ENCODE measurements at regions not wholly inside any gene's neighbourhood (a gene's known extent, or its start where the extent isn't known, plus 50 kb on each side); places are given as distances from the start of the nearest gene placed in this dataset.

DNA sequence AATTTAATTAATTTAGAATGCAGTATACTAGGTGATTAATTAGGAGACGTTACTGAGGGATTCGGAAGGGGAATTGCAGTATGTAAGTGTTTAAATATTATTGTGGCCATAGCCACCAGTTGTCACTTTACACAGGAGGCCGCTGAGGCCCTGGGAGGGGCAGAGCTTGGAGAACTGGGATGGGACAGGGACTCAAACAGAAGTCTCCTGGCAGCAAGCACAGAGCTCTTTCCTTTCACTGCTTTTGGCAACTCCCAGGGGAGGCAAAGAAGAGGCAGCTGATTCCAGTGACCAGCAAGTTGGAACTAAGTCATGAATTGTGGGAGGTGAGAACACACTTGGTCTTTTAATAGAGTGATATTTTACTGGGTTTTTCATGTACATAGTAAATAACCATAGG, 248.6 kb downstream of the RPLP1 start:
- Histone ChIP-seq H3K9ac (ENCODE audit: low read depth in 1 of 2, low read length in 2 of 2) (no peak overlapping the region), H3K4me1 (ENCODE audit: control insufficient read depth in 4 of 4, insufficient read depth in 4 of 4, low read length in 3 of 4) (no peaks in the 10 kb centered on the region), H3K9me3 (ENCODE audit: control insufficient read depth in 4 of 4, low read length in 3 of 4) (no peaks in the 10 kb centered on the region), H3K36me3 (ENCODE audit: control insufficient read depth in 4 of 4, insufficient read depth in 3 of 4, low read depth in 1 of 4, low read length in 3 of 4) (no peaks in the 10 kb centered on the region), H3K4me3 (ENCODE audit: low read depth in 1 of 3, low read length in 3 of 3) (no peak overlapping the region), H3K27me3 (ENCODE audit: control insufficient read depth in 4 of 4, insufficient read depth in 4 of 4, low read length in 3 of 4) (no peaks in the 10 kb centered on the region), H3K27ac (ENCODE audit: low read depth in 1 of 2, low read length in 2 of 2) (no peak overlapping the region)
- 91% methylated on average over 3 of the region's 3 CpGs for WGBS
- TF ChIP-seq TAF1 (conservative IDR thresholded peaks at IDR 0.05) (no peak), RAD21 (IDR thresholded peaks at IDR 0.05) (no peak)
- TF ChIP-seq, protein P1, sequence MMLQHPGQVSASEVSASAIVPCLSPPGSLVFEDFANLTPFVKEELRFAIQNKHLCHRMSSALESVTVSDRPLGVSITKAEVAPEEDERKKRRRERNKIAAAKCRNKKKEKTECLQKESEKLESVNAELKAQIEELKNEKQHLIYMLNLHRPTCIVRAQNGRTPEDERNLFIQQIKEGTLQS (IDR thresholded peaks at IDR 0.05) = no peak
- no peak for DNase-seq (ENCODE audit: low spot score)

DNA sequence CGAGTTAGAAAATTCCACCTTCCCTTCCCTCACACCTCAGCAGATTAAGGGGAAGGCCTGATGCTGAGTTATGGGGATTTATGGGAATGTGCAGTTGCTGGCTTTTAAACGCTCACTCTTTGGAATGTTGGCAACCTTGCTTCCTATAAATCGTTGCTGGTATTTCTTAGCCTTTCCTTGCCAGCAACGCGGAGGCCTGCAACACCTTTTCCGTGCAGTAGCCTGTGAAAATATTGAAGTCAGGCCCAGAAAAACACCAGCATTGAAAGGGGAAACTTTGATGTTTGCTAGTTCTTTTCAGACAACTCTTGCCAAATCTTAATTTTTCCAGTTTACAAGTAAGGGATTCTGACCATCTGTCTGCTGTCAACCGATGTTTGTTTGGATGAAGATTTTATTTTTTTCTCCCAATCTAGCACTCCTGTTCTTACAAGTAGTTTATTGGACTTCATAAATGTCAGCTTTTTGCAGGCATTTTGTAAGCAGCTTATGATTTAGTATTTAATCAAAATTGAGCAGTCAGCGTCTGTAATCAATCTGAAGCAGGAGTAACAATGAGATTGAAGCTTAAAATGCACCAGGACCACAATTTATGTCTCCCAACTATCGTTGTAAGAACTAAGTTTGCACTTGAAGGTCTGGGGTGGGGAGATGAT, 251.0 kb downstream of the RPLP1 start:
- TF ChIP-seq NR2F2 (IDR thresholded peaks at IDR 0.05) = no peak
- TF ChIP-seq FOXA2 (IDR thresholded peaks at IDR 0.05) = no peak
- no peaks in the 10 kb centered on the region for H3K4me1 ChIP-seq (ENCODE audit: control insufficient read depth in 4 of 4, insufficient read depth in 4 of 4, low read length in 3 of 4)
- no peak overlapping the region for H3K9ac ChIP-seq (ENCODE audit: low read depth in 1 of 2, low read length in 2 of 2)
- no peak overlapping the region for H3K27ac ChIP-seq (ENCODE audit: low read depth in 1 of 2, low read length in 2 of 2)
- no peaks in the 10 kb centered on the region for H3K27me3 ChIP-seq (ENCODE audit: control insufficient read depth in 4 of 4, insufficient read depth in 4 of 4, low read length in 3 of 4)
- no peak for DNase-seq (ENCODE audit: low spot score)
- no peaks in the 10 kb centered on the region for H3K36me3 ChIP-seq (ENCODE audit: control insufficient read depth in 4 of 4, insufficient read depth in 3 of 4, low read depth in 1 of 4, low read length in 3 of 4)
- peaks cover 0 to 3% (median 1%) of the 10 kb centered on the region in 4 donors for H3K9me3 ChIP-seq (ENCODE audit: control insufficient read depth in 4 of 4, low read length in 3 of 4)
- no peak overlapping the region for H3K4me3 ChIP-seq (ENCODE audit: low read depth in 1 of 3, low read length in 3 of 3)
- 81% methylated on average over 9 of the region's 9 CpGs for WGBS

DNA sequence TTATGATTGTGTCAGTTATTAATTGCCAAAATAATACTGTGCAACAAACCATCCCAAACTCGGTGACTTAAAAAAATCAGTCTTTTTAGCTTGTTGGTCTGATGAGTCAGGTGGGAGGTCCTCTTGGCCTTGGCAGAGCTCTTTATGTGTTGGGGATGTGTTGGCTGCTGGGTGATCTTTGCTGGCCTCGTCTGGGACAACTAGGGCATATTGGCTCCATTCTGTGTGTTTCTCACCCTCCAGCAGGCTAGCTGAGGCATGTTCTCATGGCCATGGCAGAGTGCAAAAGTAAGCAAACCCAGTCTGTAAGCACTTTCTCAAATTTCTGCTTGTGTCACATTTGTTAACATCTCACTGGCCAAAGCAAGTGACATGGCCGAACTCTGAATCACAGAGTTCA, 251.6 kb downstream of the RPLP1 start:
- Histone ChIP-seq H3K9ac (ENCODE audit: low read depth in 1 of 2, low read length in 2 of 2) (no peak overlapping the region), H3K9me3 (ENCODE audit: control insufficient read depth in 4 of 4, low read length in 3 of 4) (peaks cover 0 to 3% (median 2%) of the 10 kb centered on the region in 4 donors), H3K4me1 (ENCODE audit: control insufficient read depth in 4 of 4, insufficient read depth in 4 of 4, low read length in 3 of 4) (no peaks in the 10 kb centered on the region), H3K36me3 (ENCODE audit: control insufficient read depth in 4 of 4, insufficient read depth in 3 of 4, low read depth in 1 of 4, low read length in 3 of 4) (no peaks in the 10 kb centered on the region), H3K27ac (ENCODE audit: low read depth in 1 of 2, low read length in 2 of 2) (no peak overlapping the region), H3K4me3 (ENCODE audit: low read depth in 1 of 3, low read length in 3 of 3) (no peak overlapping the region), H3K27me3 (ENCODE audit: control insufficient read depth in 4 of 4, insufficient read depth in 4 of 4, low read length in 3 of 4) (no peaks in the 10 kb centered on the region)
- DNase-seq (ENCODE audit: low spot score) = no peak
- WGBS = 92% methylated on average over 3 of the region's 3 CpGs
- TF ChIP-seq, protein P2, sequence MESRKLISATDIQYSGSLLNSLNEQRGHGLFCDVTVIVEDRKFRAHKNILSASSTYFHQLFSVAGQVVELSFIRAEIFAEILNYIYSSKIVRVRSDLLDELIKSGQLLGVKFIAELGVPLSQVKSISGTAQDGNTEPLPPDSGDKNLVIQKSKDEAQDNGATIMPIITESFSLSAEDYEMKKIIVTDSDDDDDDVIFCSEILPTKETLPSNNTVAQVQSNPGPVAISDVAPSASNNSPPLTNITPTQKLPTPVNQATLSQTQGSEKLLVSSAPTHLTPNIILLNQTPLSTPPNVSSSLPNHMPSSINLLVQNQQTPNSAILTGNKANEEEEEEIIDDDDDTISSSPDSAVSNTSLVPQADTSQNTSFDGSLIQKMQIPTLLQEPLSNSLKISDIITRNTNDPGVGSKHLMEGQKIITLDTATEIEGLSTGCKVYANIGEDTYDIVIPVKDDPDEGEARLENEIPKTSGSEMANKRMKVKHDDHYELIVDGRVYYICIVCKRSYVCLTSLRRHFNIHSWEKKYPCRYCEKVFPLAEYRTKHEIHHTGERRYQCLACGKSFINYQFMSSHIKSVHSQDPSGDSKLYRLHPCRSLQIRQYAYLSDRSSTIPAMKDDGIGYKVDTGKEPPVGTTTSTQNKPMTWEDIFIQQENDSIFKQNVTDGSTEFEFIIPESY (IDR thresholded peaks at IDR 0.05) = no peak
- TF ChIP-seq RAD21 (IDR thresholded peaks at IDR 0.05) = no peak
- TF ChIP-seq FOXA1 (IDR thresholded peaks at IDR 0.05) = no peak
- no peak for TF ChIP-seq FOXA2 (IDR thresholded peaks at IDR 0.05)
- no peak for TF ChIP-seq SP1 (IDR thresholded peaks at IDR 0.05)
- no peak for TF ChIP-seq HNF4A (conservative IDR thresholded peaks at IDR 0.05)
- TF ChIP-seq, protein P3, sequence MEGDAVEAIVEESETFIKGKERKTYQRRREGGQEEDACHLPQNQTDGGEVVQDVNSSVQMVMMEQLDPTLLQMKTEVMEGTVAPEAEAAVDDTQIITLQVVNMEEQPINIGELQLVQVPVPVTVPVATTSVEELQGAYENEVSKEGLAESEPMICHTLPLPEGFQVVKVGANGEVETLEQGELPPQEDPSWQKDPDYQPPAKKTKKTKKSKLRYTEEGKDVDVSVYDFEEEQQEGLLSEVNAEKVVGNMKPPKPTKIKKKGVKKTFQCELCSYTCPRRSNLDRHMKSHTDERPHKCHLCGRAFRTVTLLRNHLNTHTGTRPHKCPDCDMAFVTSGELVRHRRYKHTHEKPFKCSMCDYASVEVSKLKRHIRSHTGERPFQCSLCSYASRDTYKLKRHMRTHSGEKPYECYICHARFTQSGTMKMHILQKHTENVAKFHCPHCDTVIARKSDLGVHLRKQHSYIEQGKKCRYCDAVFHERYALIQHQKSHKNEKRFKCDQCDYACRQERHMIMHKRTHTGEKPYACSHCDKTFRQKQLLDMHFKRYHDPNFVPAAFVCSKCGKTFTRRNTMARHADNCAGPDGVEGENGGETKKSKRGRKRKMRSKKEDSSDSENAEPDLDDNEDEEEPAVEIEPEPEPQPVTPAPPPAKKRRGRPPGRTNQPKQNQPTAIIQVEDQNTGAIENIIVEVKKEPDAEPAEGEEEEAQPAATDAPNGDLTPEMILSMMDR (IDR thresholded peaks at IDR 0.05; ENCODE audit: low read depth, low read length, missing input control) = no peak
- TF ChIP-seq NR2F2 (IDR thresholded peaks at IDR 0.05) = no peak
- TF ChIP-seq TAF1 (conservative IDR thresholded peaks at IDR 0.05) = no peak
- TF ChIP-seq GABPA (IDR thresholded peaks at IDR 0.05 in 1 of 2, conservative IDR thresholded peaks at IDR 0.05 in 1 of 2) = no peak
- no peak for TF ChIP-seq HNF4G (IDR thresholded peaks at IDR 0.05)

Measured in liver (tissue), 8 donors.